SH-SY5Y (cell line): ENCODE measurements at regions not wholly inside any gene's neighbourhood (a gene's known extent, or its start where the extent isn't known, plus 50 kb on each side); places are given as distances from the start of the nearest gene placed in this dataset.

Experiments used
- GATA2 ChIP-seq: IDR thresholded peaks from 2 replicates; pipeline ENCODE4 v1.6.1; 2011; ENCODE audit warnings: mild to moderate bottlenecking, low read depth, low read length
- GATA3 ChIP-seq: IDR thresholded peaks from 2 replicates; pipeline ENCODE4 v1.6.1; 2011; ENCODE audit warnings: low read depth, mild to moderate bottlenecking, low read length, moderate library complexity

DNA sequence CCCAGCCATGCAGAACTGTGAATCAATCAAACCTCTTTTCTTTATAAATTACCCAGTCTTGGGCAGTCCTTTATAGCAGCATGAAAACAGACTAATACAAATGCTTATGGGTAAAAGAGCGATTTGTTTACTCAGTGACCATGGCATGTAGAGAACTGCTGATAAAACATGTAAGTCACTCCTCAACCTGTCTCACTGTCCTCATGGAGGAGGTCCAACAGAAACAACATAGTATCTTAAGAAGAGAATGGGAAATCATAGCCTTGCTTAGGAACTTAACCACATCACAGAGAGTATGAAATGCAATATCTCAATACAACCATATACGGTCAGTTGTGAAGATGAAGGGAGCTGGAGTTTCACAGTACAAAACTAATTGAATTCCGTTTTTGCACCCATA, 1734.0 kb upstream of the RAG2 start:
- TF ChIP-seq GATA2 = no peak
- TF ChIP-seq GATA3 = no peak
